Lower leg skin (tissue), 3 donors: ENCODE measurements at regions not wholly inside any gene's neighbourhood (a gene's known extent, or its start where the extent isn't known, plus 50 kb on each side); places are given as distances from the start of the nearest gene placed in this dataset.
"Not testable (repeated sequence)": the region's sequence is repeated elsewhere in the genome, so short reads cannot be mapped to it uniquely, and the experiment has no call there.

ENCODE experiments used
- POLR2A ChIP-seq, 2 donors: fragments of 450-650 bp; IDR thresholded peaks; one replicate each; pipeline ENCODE4 v1.6.1; 2016 to 2017; ENCODE audit warnings: antibody characterized with exemption in 2 of 2, mild to moderate bottlenecking in 1 of 2, moderate library complexity in 1 of 2
- TF ChIP-seq, protein P1 (sequence below), 3 donors: fragments of 450-650 bp; IDR thresholded peaks; one replicate each; pipeline ENCODE4 v1.5.1; 2016; ENCODE audit warnings: antibody characterized with exemption in 3 of 3, mild to moderate bottlenecking in 3 of 3, moderate library complexity in 2 of 3

DNA sequence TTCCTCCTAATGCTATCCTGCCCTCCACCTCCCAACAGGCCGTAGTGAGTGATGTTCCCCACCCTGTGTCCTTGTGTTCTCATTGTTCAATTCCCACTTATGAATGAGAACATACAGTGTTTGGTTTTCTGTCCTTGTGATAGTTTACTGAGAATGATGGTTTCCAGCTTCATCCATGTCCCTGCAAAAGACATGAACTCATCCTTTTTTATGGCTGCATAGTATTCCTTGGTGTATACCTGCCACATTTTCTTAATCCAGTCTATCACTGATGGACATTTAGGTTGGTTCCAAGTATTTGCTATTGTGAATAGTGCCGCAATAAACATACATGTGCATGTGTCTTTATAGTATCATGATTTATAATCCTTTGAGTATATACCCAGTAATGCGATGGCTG, 88.5 kb upstream of the PABPC3 start:
- TF ChIP-seq, protein P1, sequence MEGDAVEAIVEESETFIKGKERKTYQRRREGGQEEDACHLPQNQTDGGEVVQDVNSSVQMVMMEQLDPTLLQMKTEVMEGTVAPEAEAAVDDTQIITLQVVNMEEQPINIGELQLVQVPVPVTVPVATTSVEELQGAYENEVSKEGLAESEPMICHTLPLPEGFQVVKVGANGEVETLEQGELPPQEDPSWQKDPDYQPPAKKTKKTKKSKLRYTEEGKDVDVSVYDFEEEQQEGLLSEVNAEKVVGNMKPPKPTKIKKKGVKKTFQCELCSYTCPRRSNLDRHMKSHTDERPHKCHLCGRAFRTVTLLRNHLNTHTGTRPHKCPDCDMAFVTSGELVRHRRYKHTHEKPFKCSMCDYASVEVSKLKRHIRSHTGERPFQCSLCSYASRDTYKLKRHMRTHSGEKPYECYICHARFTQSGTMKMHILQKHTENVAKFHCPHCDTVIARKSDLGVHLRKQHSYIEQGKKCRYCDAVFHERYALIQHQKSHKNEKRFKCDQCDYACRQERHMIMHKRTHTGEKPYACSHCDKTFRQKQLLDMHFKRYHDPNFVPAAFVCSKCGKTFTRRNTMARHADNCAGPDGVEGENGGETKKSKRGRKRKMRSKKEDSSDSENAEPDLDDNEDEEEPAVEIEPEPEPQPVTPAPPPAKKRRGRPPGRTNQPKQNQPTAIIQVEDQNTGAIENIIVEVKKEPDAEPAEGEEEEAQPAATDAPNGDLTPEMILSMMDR (IDR thresholded peaks at IDR 0.05), result not testable (repeated sequence)
- not testable (repeated sequence) for TF ChIP-seq POLR2A (IDR thresholded peaks at IDR 0.05)
